ENCODE measurements at regions not wholly inside any gene's neighbourhood (a gene's known extent, or its start where the extent isn't known, plus 50 kb on each side); places are given as distances from the start of the nearest gene placed in this dataset.

DNA sequence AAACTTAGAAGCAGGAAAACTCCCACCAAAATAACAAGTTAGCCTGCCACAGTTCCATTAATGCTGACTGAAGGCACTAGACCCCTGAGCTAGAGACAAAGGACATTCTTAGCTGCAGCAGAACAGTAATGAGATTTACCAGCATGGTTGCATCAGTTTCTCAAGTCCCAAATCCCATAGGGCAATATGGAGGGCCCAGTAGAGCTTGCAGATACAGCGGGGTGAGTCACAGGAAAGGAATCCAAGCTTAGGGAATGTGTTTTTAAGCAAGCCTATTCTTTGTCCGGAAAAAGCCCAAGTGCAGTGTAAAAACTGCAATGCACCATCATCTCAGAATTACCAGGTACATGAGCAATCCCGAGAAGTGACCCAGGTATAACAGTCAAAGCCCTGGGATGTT is 51.3 kb upstream of the EXOC1L start:
- DNase-seq (peak; percentile 68), ATAC-seq (peak; percentile 38; the same call in 1 of the 2 replicates)
- Histone ChIP-seq H4K20me1 (ENCODE audit: low read length) (no peaks in the 10 kb centered on the region), H3K9me2 (replicated peaks; ENCODE audit: low read length) (no peaks in the 10 kb centered on the region), H2AFZ (ENCODE audit: low read length) (0 out of 2 replicates have a peak overlapping the region, but pooled peaks have one; percentile 44), H3F3A (ENCODE audit: low read length, unreplicated experiment) (no peaks in the 10 kb centered on the region), H3K9ac (ENCODE audit: low read length) (no peak overlapping the region), H3K4me2 (ENCODE audit: low read length) (no peak overlapping the region), H3K9me3 (ENCODE audit: low read length) (no peaks in the 10 kb centered on the region), H3K4me1 (ENCODE audit: insufficient read depth, low read length) (0 out of 2 replicates have a peak, but pooled peaks cover 6% of the 10 kb centered on the region), H3K27me3 (ENCODE audit: low read length) (no peaks in the 10 kb centered on the region), H3K36me3 (ENCODE audit: low read depth, low read length) (no peaks in the 10 kb centered on the region), H3K79me2 (ENCODE audit: low read length) (no peaks in the 10 kb centered on the region), H3K27ac (ENCODE audit: low read length) (no peak overlapping the region), H3K4me3 (ENCODE audit: low read length) (no peak overlapping the region)
- TF ChIP-seq, protein P1, sequence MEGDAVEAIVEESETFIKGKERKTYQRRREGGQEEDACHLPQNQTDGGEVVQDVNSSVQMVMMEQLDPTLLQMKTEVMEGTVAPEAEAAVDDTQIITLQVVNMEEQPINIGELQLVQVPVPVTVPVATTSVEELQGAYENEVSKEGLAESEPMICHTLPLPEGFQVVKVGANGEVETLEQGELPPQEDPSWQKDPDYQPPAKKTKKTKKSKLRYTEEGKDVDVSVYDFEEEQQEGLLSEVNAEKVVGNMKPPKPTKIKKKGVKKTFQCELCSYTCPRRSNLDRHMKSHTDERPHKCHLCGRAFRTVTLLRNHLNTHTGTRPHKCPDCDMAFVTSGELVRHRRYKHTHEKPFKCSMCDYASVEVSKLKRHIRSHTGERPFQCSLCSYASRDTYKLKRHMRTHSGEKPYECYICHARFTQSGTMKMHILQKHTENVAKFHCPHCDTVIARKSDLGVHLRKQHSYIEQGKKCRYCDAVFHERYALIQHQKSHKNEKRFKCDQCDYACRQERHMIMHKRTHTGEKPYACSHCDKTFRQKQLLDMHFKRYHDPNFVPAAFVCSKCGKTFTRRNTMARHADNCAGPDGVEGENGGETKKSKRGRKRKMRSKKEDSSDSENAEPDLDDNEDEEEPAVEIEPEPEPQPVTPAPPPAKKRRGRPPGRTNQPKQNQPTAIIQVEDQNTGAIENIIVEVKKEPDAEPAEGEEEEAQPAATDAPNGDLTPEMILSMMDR (conservative IDR thresholded peaks at IDR 0.05; ENCODE audit: low read depth, low read length) = no peak
- TF ChIP-seq EZH2phosphoT487 (IDR thresholded peaks at IDR 0.05; ENCODE audit: borderline replicate concordance, low read length) (no peak), EZH2 (IDR thresholded peaks at IDR 0.05; ENCODE audit: low read length, unreplicated experiment) (no peak)
- ChIA-PET POLR2A (ENCODE audit: unreplicated experiment) (no interaction called here), CTCF (no interaction called here)
- BruUV-seq (replicated peaks) = no TSS peak
- intact Hi-C loops (cut with micrococcal nuclease) = no loop called here
